Ascending aorta (tissue), 2 donors: ENCODE measurements at regions not wholly inside any gene's neighbourhood (a gene's known extent, or its start where the extent isn't known, plus 50 kb on each side); places are given as distances from the start of the nearest gene placed in this dataset.

ENCODE experiments used
- DNase-seq, 2 donors: peaks; one replicate each; pipeline ENCODE4 v3.0.0-alpha.2; 2019; ENCODE audit warnings: low spot score in 2 of 2
- H3K27ac ChIP-seq, 2 donors: fragments of 200-600 bp; sonication (generic); one replicate each; pipeline ENCODE4 v1.5.1; 2016 to 2017; ENCODE audit warnings: mild to moderate bottlenecking in 1 of 2
- H3K27me3 ChIP-seq: fragments of 200-600 bp; sonication (generic); one replicate; pipeline ENCODE4 v1.5.1; 2017
- H3K36me3 ChIP-seq, 2 donors: fragments of 200-600 bp; sonication (generic); one replicate each; pipeline ENCODE4 v1.5.1; 2016
- H3K4me1 ChIP-seq, 2 donors: fragments of 200-600 bp; sonication (generic); one replicate each; pipeline ENCODE4 v1.5.1; 2016 to 2017; ENCODE audit warnings: mild to moderate bottlenecking in 1 of 2
- H3K4me3 ChIP-seq, 2 donors: fragments of 200-600 bp; sonication (generic); one replicate each; pipeline ENCODE4 v1.5.1; 2016 to 2017; ENCODE audit warnings: mild to moderate bottlenecking in 1 of 2
- H3K9me3 ChIP-seq, 2 donors: fragments of 200-600 bp; sonication (generic); one replicate each; pipeline ENCODE4 v1.5.1; 2016
- CTCF ChIP-seq, 3 experiments: fragments of 200-600 bp in 2 of 3; fragments of 450-650 bp in 1 of 3; sonication (generic) in 2 of 3; IDR thresholded peaks; one replicate each; pipeline ENCODE4 v1.5.1; 2016 to 2019; ENCODE audit warnings: antibody characterized with exemption in 3 of 3, mild to moderate bottlenecking in 1 of 3, moderate library complexity in 1 of 3
- intact Hi-C: fragments of 100-400 bp; cut with DNase I; formaldehyde crosslinking; loops from one replicate; pipeline ENCODE4 v1.15.1; 2023

- H3K27ac ChIP-seq: no peak overlapping the region
- TF ChIP-seq CTCF (IDR thresholded peaks at IDR 0.05): no peak
- no peaks in the 10 kb centered on the region for H3K36me3 ChIP-seq
- no peaks in the 10 kb centered on the region for H3K27me3 ChIP-seq
- no peaks in the 10 kb centered on the region for H3K9me3 ChIP-seq
- intact Hi-C loops: no loop called here
- H3K4me1 ChIP-seq: peaks cover 0 to under 1% of the 10 kb centered on the region in 2 donors
- no peak for DNase-seq
- H3K4me3 ChIP-seq: no peak overlapping the region
Observed at GRCh38 chr11:123362941-123363340, 67.1 kb upstream of the GRAMD1B start.

DNA sequence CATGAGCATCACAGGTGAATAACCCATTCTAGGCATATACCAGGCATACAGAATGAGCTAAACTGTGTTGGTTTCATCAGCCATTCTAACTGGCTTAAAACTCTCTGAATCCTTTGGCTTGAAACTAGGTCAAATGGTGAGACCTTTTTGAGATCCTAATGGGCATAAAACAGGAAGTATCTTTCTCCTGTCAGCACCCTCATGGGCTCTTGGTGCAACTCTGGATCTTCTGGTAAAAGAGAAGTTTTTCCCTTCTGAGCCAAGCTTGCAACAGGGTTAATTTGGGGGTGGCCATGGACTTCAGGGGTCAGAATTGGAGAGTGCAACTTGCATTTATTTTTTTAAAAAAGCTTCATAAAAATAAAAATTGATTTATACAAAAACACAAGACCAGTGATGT is 67.9 kb upstream of the GRAMD1B start:
- H3K27ac ChIP-seq: no peak overlapping the region
- no peaks in the 10 kb centered on the region for H3K36me3 ChIP-seq
- DNase-seq: no peak
- peaks cover 0 to 3% of the 10 kb centered on the region in 2 donors for H3K4me1 ChIP-seq
- intact Hi-C loops: no loop called here
- H3K27me3 ChIP-seq: no peaks in the 10 kb centered on the region
- no peak overlapping the region for H3K4me3 ChIP-seq
- TF ChIP-seq CTCF (IDR thresholded peaks at IDR 0.05): no peak
- no peaks in the 10 kb centered on the region for H3K9me3 ChIP-seq

DNA sequence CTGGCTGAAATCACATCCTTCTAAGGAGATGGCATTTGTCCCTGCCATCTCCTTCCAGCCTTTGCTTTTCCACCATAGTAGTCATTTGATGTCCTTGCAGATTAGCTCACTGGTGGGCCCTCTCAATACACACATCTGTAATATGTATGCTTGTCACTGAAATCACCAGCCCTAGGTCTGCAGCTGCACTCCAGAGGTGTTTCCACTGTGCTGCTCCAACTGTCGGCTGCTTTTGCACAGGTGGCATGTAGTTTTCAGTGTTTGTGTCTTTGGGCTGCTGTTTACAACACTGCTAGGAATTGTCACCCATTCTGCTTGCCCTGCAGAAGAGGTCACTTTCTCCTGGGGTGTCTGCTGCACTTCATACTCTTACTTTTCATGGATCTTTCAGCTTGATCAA is 69.0 kb upstream of the GRAMD1B start:
- no peak for TF ChIP-seq CTCF (IDR thresholded peaks at IDR 0.05)
- no peak overlapping the region for H3K4me3 ChIP-seq
- peaks cover 0 to 3% of the 10 kb centered on the region in 2 donors for H3K4me1 ChIP-seq
- no peaks in the 10 kb centered on the region for H3K27me3 ChIP-seq
- H3K27ac ChIP-seq: no peak overlapping the region
- intact Hi-C loops: no loop called here
- H3K36me3 ChIP-seq: no peaks in the 10 kb centered on the region
- H3K9me3 ChIP-seq: no peaks in the 10 kb centered on the region
- no peak for DNase-seq

- H3K4me1 ChIP-seq: peaks cover 0 to 3% of the 10 kb centered on the region in 2 donors
- no peak for TF ChIP-seq CTCF (IDR thresholded peaks at IDR 0.05)
- no peaks in the 10 kb centered on the region for H3K27me3 ChIP-seq
- no peak overlapping the region for H3K4me3 ChIP-seq
- H3K27ac ChIP-seq: no peak overlapping the region
- no peaks in the 10 kb centered on the region for H3K9me3 ChIP-seq
- no peaks in the 10 kb centered on the region for H3K36me3 ChIP-seq
- intact Hi-C loops: no loop called here
- no peak for DNase-seq
Observed at GRCh38 chr11:123360267-123360936, 69.7 kb upstream of the GRAMD1B start.

DNA sequence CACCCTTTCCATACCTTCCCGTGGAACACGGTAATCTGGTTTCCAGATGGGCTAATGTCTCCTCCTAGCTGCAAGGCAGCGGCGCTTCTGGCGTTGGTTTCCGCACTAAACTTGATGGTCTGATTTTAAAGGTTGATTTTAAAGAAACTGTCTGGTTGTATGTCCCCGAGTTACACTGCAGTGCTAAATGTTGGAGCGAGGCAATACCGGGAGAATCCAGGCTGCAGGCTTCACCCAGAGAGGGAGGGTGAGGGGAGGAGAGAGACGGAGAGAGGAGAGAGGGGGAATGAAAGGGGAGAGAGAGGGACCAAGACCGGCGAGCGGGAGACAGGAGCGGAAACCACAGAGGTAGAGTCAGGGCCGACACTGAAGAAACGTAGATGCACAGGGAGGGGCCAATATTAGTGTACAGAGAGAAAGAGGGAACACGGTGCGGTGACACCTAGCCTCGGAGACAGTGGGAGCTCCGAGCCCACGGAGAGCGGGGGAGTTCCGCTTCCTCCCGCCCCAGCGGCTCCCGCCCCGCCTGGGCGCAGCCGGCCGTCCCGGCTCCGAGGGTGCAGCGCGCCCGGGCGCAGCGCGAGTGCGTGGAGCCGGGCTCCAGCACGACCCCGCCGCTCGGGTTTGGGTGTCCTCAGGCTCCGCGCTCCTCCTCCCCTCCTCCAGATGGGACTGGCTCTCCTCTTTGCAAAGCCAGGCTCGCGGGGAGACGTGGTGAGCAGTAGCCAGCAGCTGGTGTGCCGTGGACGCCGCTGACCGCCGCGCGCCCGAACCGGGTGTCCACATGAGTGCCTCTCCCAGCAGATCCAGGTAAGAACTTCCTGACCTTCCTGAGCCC is 71.9 kb upstream of the GRAMD1B start:
- intact Hi-C loops: no loop called here
- Histone ChIP-seq H3K36me3 (no peaks in the 10 kb centered on the region), H3K27ac (no peak overlapping the region), H3K4me1 (peaks cover 0 to 3% of the 10 kb centered on the region in 2 donors), H3K9me3 (no peaks in the 10 kb centered on the region), H3K4me3 (peak overlapping the region; percentile 23 to 33), H3K27me3 (no peaks in the 10 kb centered on the region)
- DNase-seq: no peak
- no peak for TF ChIP-seq CTCF (IDR thresholded peaks at IDR 0.05)
